ENCODE measurements at regions not wholly inside any gene's neighbourhood (a gene's known extent, or its start where the extent isn't known, plus 50 kb on each side); places are given as distances from the start of the nearest gene placed in this dataset.

- H3K27me3 ChIP-seq (ENCODE audit: insufficient read depth, poor library complexity, severe bottlenecking): no peaks in the 10 kb centered on the region
- H3K4me3 ChIP-seq (ENCODE audit: severe bottlenecking): no peak overlapping the region
- H3K36me3 ChIP-seq (ENCODE audit: low read depth): no peaks in the 10 kb centered on the region
- H3K4me1 ChIP-seq (ENCODE audit: insufficient read depth, poor library complexity, severe bottlenecking): no peaks in the 10 kb centered on the region
- H3K27ac ChIP-seq (ENCODE audit: poor library complexity, severe bottlenecking): no peak overlapping the region
- DNase-seq (ENCODE audit: low spot score) (no peak), ATAC-seq (ENCODE audit: low read depth) (no peak)
- TF ChIP-seq CTCF (IDR thresholded peaks at IDR 0.05; ENCODE audit: poor library complexity, severe bottlenecking): no peak
- no peaks in the 10 kb centered on the region for H3K9me3 ChIP-seq (ENCODE audit: severe bottlenecking)
Measured at GRCh38 chr2:215672406-215672805, 236.5 kb upstream of the FN1 start.

- Histone ChIP-seq H3K4me3 (ENCODE audit: severe bottlenecking) (no peak overlapping the region), H3K27me3 (ENCODE audit: insufficient read depth, poor library complexity, severe bottlenecking) (no peaks in the 10 kb centered on the region), H3K4me1 (ENCODE audit: insufficient read depth, poor library complexity, severe bottlenecking) (no peaks in the 10 kb centered on the region), H3K36me3 (ENCODE audit: low read depth) (no peaks in the 10 kb centered on the region), H3K27ac (ENCODE audit: poor library complexity, severe bottlenecking) (no peak overlapping the region), H3K9me3 (ENCODE audit: severe bottlenecking) (no peaks in the 10 kb centered on the region)
- DNase-seq (ENCODE audit: low spot score) (no peak), ATAC-seq (ENCODE audit: low read depth) (no peak)
- TF ChIP-seq CTCF (IDR thresholded peaks at IDR 0.05; ENCODE audit: poor library complexity, severe bottlenecking): no peak
Measured at GRCh38 chr2:215671691-215672090, 235.8 kb upstream of the FN1 start.

GRCh38 chr2:215671244-215671643 is 235.4 kb upstream of the FN1 start:
- H3K4me3 ChIP-seq (ENCODE audit: severe bottlenecking): no peak overlapping the region
- DNase-seq (ENCODE audit: low spot score) (no peak), ATAC-seq (ENCODE audit: low read depth) (no peak)
- H3K27ac ChIP-seq (ENCODE audit: poor library complexity, severe bottlenecking): no peak overlapping the region
- TF ChIP-seq CTCF (IDR thresholded peaks at IDR 0.05; ENCODE audit: poor library complexity, severe bottlenecking): no peak
- no peaks in the 10 kb centered on the region for H3K36me3 ChIP-seq (ENCODE audit: low read depth)
- H3K9me3 ChIP-seq (ENCODE audit: severe bottlenecking): no peaks in the 10 kb centered on the region
- H3K4me1 ChIP-seq (ENCODE audit: insufficient read depth, poor library complexity, severe bottlenecking): no peaks in the 10 kb centered on the region
- no peaks in the 10 kb centered on the region for H3K27me3 ChIP-seq (ENCODE audit: insufficient read depth, poor library complexity, severe bottlenecking)

GRCh38 chr2:215670396-215670795 is 234.5 kb upstream of the FN1 start:
- H3K9me3 ChIP-seq (ENCODE audit: severe bottlenecking): no peaks in the 10 kb centered on the region
- no peak overlapping the region for H3K27ac ChIP-seq (ENCODE audit: poor library complexity, severe bottlenecking)
- ATAC-seq (ENCODE audit: low read depth) (no peak), DNase-seq (ENCODE audit: low spot score) (no peak)
- H3K27me3 ChIP-seq (ENCODE audit: insufficient read depth, poor library complexity, severe bottlenecking): no peaks in the 10 kb centered on the region
- no peak overlapping the region for H3K4me3 ChIP-seq (ENCODE audit: severe bottlenecking)
- TF ChIP-seq CTCF (IDR thresholded peaks at IDR 0.05; ENCODE audit: poor library complexity, severe bottlenecking): no peak
- H3K4me1 ChIP-seq (ENCODE audit: insufficient read depth, poor library complexity, severe bottlenecking): peaks cover under 1% of the 10 kb centered on the region
- no peaks in the 10 kb centered on the region for H3K36me3 ChIP-seq (ENCODE audit: low read depth)

DNA sequence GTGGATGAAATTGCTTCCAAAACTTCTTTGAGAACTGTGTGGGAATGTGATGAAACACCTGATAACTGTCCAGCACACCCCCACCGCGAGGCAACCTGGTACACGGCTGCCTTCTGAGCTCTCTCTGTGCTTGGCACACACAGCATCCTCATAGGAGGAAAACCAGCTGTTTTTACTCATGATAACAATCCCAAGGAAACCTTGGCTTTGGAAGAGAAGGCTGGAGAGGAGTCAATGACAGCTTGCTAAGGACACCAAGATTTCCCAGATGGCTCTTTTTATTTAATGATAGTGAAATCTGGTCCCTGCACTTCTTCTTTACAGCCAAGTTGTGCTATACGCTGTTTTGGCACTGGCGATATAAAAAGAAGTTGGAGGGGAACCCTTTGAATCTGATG is 232.5 kb upstream of the FN1 start:
- H3K4me1 ChIP-seq (ENCODE audit: insufficient read depth, poor library complexity, severe bottlenecking): peaks cover 12% of the 10 kb centered on the region
- DNase-seq (ENCODE audit: low spot score) (no peak), ATAC-seq (ENCODE audit: low read depth) (no peak)
- H3K9me3 ChIP-seq (ENCODE audit: severe bottlenecking): no peaks in the 10 kb centered on the region
- H3K27ac ChIP-seq (ENCODE audit: poor library complexity, severe bottlenecking): no peak overlapping the region
- H3K36me3 ChIP-seq (ENCODE audit: low read depth): no peaks in the 10 kb centered on the region
- TF ChIP-seq CTCF (IDR thresholded peaks at IDR 0.05; ENCODE audit: poor library complexity, severe bottlenecking): no peak
- no peak overlapping the region for H3K4me3 ChIP-seq (ENCODE audit: severe bottlenecking)
- no peaks in the 10 kb centered on the region for H3K27me3 ChIP-seq (ENCODE audit: insufficient read depth, poor library complexity, severe bottlenecking)

Measured in RWPE2 (cell line).